Astrocyte (in vitro differentiated cells and primary cell): ENCODE measurements at regions not wholly inside any gene's neighbourhood (a gene's known extent, or its start where the extent isn't known, plus 50 kb on each side); places are given as distances from the start of the nearest gene placed in this dataset.
A peak's percentile ranks its signal among the peaks of the same experiment; 100 is the strongest.

Source experiments
- DNase-seq: peaks from one replicate; pipeline ENCODE4 v3.0.0-alpha.2; 2010; ENCODE audit warnings: low read depth
- FAIRE-seq: peaks from 2 replicates; lab custom pipeline; 2011; peaks lifted over from hg19 to GRCh38; lab: Jason Lieb, UNC
- H2AFZ ChIP-seq: 2 replicates; pipeline ENCODE4 v1.6.0; 2012; ENCODE audit warnings: low read depth, low read length, inconsistent platforms
- H3K27ac ChIP-seq: 2 replicates; pipeline ENCODE4 v1.5.1; 2011; ENCODE audit warnings: low read depth, low read length, inconsistent platforms
- H3K27me3 ChIP-seq: 2 replicates; pipeline ENCODE4 v1.6.0; 2011; ENCODE audit warnings: low read length, inconsistent platforms; ENCODE audit not compliant: insufficient read depth
- H3K36me3 ChIP-seq: 2 replicates; pipeline ENCODE4 v1.5.1; 2011; ENCODE audit warnings: low read length, inconsistent platforms; ENCODE audit not compliant: insufficient read depth
- H3K4me1 ChIP-seq: 2 replicates; pipeline ENCODE4 v1.5.1; 2011; ENCODE audit warnings: low read length, inconsistent platforms; ENCODE audit not compliant: insufficient read depth
- H3K4me2 ChIP-seq: 2 replicates; pipeline ENCODE4 v1.6.0; 2012; ENCODE audit warnings: low read length, inconsistent platforms
- H3K4me3 ChIP-seq: 2 replicates; pipeline ENCODE4 v1.5.1; 2011; ENCODE audit warnings: low read depth, mild to moderate bottlenecking, low read length, inconsistent platforms; ENCODE audit not compliant: insufficient read depth
- H3K79me2 ChIP-seq: 2 replicates; pipeline ENCODE4 v1.6.0; 2012; ENCODE audit warnings: mild to moderate bottlenecking, low read length, inconsistent platforms; ENCODE audit not compliant: insufficient read depth
- H3K9ac ChIP-seq: 2 replicates; pipeline ENCODE4 v1.6.0; 2012; ENCODE audit warnings: mild to moderate bottlenecking, low read length, inconsistent platforms
- H3K9me3 ChIP-seq: 2 replicates; pipeline ENCODE4 v1.5.1; 2012; ENCODE audit warnings: low read depth, mild to moderate bottlenecking, low read length, inconsistent platforms; ENCODE audit not compliant: insufficient read depth
- H4K20me1 ChIP-seq: 2 replicates; pipeline ENCODE4 v1.6.0; 2012; ENCODE audit warnings: low read length, inconsistent platforms; ENCODE audit not compliant: insufficient read depth
- H3K27ac Mint-ChIP-seq: one replicate; pipeline ENCODE4 v1.8.0; 2021; ENCODE audit warnings: mild to moderate bottlenecking, mixed read lengths; ENCODE audit not compliant: unreplicated experiment
- H3K27me3 Mint-ChIP-seq: one replicate; pipeline ENCODE4 v1.8.0; 2021; ENCODE audit warnings: low read depth, mixed read lengths; ENCODE audit not compliant: unreplicated experiment
- H3K36me3 Mint-ChIP-seq: one replicate; pipeline ENCODE4 v1.8.0; 2021; ENCODE audit warnings: low read depth, mixed read lengths; ENCODE audit not compliant: unreplicated experiment
- H3K4me1 Mint-ChIP-seq: one replicate; pipeline ENCODE4 v1.8.0; 2021; ENCODE audit warnings: low read depth, mixed read lengths; ENCODE audit not compliant: unreplicated experiment
- H3K4me3 Mint-ChIP-seq: one replicate; pipeline ENCODE4 v1.8.0; 2021; ENCODE audit warnings: mild to moderate bottlenecking, moderate library complexity, mixed read lengths; ENCODE audit not compliant: unreplicated experiment
- H3K9me3 Mint-ChIP-seq: one replicate; pipeline ENCODE4 v1.8.0; 2021; ENCODE audit warnings: mild to moderate bottlenecking, mixed read lengths; ENCODE audit not compliant: unreplicated experiment
- EZH2 ChIP-seq: IDR thresholded peaks from 2 replicates; pipeline ENCODE4 v1.6.1; 2012; ENCODE audit warnings: mild to moderate bottlenecking, low read length, inconsistent platforms; ENCODE audit not compliant: insufficient read depth
- TF ChIP-seq, protein P1 (sequence below): IDR thresholded peaks from 2 replicates; pipeline ENCODE4 v1.5.1; 2011; ENCODE audit warnings: low read depth, mild to moderate bottlenecking, inconsistent platforms, low read length, moderate library complexity; ENCODE audit not compliant: insufficient read depth

DNA sequence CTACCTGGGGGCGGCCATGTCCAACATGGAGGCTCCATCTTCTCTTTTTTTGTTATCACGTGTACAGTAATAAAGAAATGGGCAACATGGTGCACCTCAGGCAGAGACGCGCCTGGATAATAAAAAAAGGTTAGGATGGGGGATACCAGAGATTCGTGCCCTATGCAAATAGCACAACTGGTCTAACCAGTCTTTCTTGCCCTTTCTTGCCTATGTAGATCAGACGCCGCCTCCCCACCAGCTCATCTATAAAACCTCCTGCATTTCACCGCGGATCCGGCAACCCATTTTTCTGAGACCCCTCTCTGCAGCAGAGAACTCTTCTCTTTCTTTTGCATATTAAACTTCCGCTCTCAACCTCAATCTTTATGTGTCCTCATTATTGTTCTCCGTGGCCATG is 68.7 kb downstream of the MYL12B start:
- H3K4me1 Mint-ChIP-seq = no peaks in the 10 kb centered on the region
- H3K27me3 ChIP-seq = peaks cover 3% of the 10 kb centered on the region
- no peak overlapping the region for H3K27ac ChIP-seq
- no peaks in the 10 kb centered on the region for H3K36me3 ChIP-seq
- H3K79me2 ChIP-seq = no peaks in the 10 kb centered on the region
- no peak overlapping the region for H3K4me2 ChIP-seq
- FAIRE-seq (no peak), DNase-seq (no peak)
- no peaks in the 10 kb centered on the region for H3K4me1 ChIP-seq
- no peak overlapping the region for H3K27ac Mint-ChIP-seq
- no peaks in the 10 kb centered on the region for H3K9me3 ChIP-seq
- H3K4me3 ChIP-seq = no peak overlapping the region
- no peaks in the 10 kb centered on the region for H3K27me3 Mint-ChIP-seq
- no peaks in the 10 kb centered on the region for H4K20me1 ChIP-seq
- no peak overlapping the region for H3K4me3 Mint-ChIP-seq
- no peak overlapping the region for H2AFZ ChIP-seq
- TF ChIP-seq EZH2 = no peak
- TF ChIP-seq, protein P1, sequence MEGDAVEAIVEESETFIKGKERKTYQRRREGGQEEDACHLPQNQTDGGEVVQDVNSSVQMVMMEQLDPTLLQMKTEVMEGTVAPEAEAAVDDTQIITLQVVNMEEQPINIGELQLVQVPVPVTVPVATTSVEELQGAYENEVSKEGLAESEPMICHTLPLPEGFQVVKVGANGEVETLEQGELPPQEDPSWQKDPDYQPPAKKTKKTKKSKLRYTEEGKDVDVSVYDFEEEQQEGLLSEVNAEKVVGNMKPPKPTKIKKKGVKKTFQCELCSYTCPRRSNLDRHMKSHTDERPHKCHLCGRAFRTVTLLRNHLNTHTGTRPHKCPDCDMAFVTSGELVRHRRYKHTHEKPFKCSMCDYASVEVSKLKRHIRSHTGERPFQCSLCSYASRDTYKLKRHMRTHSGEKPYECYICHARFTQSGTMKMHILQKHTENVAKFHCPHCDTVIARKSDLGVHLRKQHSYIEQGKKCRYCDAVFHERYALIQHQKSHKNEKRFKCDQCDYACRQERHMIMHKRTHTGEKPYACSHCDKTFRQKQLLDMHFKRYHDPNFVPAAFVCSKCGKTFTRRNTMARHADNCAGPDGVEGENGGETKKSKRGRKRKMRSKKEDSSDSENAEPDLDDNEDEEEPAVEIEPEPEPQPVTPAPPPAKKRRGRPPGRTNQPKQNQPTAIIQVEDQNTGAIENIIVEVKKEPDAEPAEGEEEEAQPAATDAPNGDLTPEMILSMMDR = no peak
- H3K9ac ChIP-seq = no peak overlapping the region
- H3K36me3 Mint-ChIP-seq = no peaks in the 10 kb centered on the region
- H3K9me3 Mint-ChIP-seq = peaks cover 6% of the 10 kb centered on the region

DNA sequence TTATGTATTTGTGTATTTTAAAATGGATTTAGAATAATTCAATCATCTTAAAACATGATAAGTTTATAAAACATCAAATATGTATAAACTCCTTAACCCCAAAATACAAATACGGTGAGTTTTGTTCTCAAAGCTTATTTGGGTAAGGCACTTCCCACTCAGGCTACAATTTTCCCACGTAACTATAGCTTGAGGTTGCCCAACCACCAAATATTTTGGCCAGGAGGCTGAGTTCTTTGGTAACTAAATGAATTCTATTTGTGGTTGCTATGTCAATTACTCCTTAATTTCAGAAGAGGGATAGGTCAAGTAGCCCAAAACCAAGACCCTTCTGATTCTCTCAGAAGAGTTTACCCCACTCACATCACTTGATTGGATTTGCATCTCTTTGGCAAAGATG is 70.4 kb downstream of the MYL12B start:
- no peaks in the 10 kb centered on the region for H3K4me1 Mint-ChIP-seq
- DNase-seq (peak; percentile 65), FAIRE-seq (no peak)
- Histone ChIP-seq H3K36me3 (no peaks in the 10 kb centered on the region), H3K9me3 (no peaks in the 10 kb centered on the region), H3K27me3 (no peaks in the 10 kb centered on the region), H3K9ac (no peak overlapping the region), H3K4me1 (no peaks in the 10 kb centered on the region), H4K20me1 (no peaks in the 10 kb centered on the region), H3K4me2 (no peak overlapping the region), H3K79me2 (no peaks in the 10 kb centered on the region), H2AFZ (no peak overlapping the region), H3K4me3 (no peak overlapping the region), H3K27ac (no peak overlapping the region)
- no peaks in the 10 kb centered on the region for H3K27me3 Mint-ChIP-seq
- H3K36me3 Mint-ChIP-seq = no peaks in the 10 kb centered on the region
- H3K9me3 Mint-ChIP-seq = peaks cover 4% of the 10 kb centered on the region
- H3K27ac Mint-ChIP-seq = no peak overlapping the region
- no peak for TF ChIP-seq EZH2
- no peak overlapping the region for H3K4me3 Mint-ChIP-seq

DNA sequence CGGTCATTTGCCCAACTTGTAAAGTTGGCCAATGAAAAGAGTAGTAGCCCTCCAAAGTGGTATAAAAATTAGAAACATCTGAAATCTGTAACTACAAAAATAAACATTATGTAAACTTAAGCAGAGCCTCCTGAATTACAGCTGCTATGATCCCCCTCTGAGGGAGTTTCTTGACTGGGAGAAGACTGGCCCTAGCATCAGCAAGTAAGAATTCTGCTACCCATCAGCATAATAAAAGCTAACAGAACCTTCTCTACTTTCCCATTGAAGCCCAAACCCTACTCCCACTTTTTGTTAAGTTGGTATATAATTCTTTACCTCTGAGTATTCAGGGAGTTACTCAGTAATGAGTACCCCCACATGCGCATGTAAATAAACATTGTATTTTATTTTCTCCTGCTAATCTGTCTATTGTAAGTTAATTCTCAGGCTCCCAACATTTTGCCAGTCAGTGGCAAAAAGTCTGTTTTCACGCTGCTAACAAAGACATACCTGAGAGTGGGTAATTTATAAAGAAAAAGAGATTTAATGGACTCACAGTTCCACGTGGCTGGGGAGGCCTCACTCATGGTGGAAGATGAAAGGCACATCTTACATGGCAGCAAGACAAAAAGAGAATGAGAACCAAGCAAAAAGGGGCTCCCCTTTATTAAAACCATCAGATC is 71.3 kb downstream of the MYL12B start:
- Histone ChIP-seq H3K4me3 (no peak overlapping the region), H4K20me1 (no peaks in the 10 kb centered on the region), H3K4me2 (no peak overlapping the region), H3K9ac (no peak overlapping the region), H3K27ac (no peak overlapping the region), H3K4me1 (no peaks in the 10 kb centered on the region), H3K9me3 (no peaks in the 10 kb centered on the region), H2AFZ (no peak overlapping the region), H3K36me3 (no peaks in the 10 kb centered on the region), H3K27me3 (no peaks in the 10 kb centered on the region), H3K79me2 (no peaks in the 10 kb centered on the region)
- no peaks in the 10 kb centered on the region for H3K4me1 Mint-ChIP-seq
- no peaks in the 10 kb centered on the region for H3K36me3 Mint-ChIP-seq
- H3K27me3 Mint-ChIP-seq = no peaks in the 10 kb centered on the region
- TF ChIP-seq, protein P1 = no peak
- no peak for TF ChIP-seq EZH2
- no peak for FAIRE-seq
- no peak for DNase-seq
- H3K27ac Mint-ChIP-seq = no peak overlapping the region
- H3K4me3 Mint-ChIP-seq = no peak overlapping the region
- peaks cover 4% of the 10 kb centered on the region for H3K9me3 Mint-ChIP-seq
